IMR-90 (cell line): ENCODE measurements at regions not wholly inside any gene's neighbourhood (a gene's known extent, or its start where the extent isn't known, plus 50 kb on each side); places are given as distances from the start of the nearest gene placed in this dataset.

Source experiments
- CHD1 ChIP-seq: IDR thresholded peaks from 2 replicates; pipeline ENCODE4 v1.6.1; 2012; ENCODE audit warnings: low read depth, low read length, improper control_type of control experiment
- CTCF ChIP-seq: conservative IDR thresholded peaks from 2 replicates; pipeline ENCODE4 v1.5.1; 2012; ENCODE audit warnings: mild to moderate bottlenecking, low read depth, low read length, improper control_type of control experiment
- FOS ChIP-seq: fragments of 150-350 bp; IDR thresholded peaks from 2 replicates; pipeline ENCODE4 v1.6.1; 2016; ENCODE audit warnings: low read depth, low read length
- POLR2A ChIP-seq: IDR thresholded peaks from 2 replicates; pipeline ENCODE4 v1.6.1; 2012; ENCODE audit warnings: mild to moderate bottlenecking, low read depth, low read length

DNA sequence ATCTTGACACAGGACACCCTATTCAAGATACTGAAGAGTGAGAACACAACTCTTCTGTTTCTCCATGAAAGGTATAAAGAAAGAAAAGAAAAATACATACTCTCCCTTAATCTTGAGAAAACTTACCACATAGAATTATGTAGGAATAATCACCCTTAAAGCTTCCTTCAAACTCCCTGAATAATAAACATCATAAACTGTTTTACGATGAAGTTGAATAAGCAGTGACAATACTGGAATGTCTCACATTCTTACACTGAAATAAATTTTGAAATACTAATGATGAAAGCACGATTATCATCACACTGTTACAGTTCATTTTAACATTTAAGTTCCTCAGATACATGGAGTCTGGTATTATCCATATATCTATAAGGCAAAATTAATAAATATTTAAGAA, 306.2 kb downstream of the IPMK start:
- TF ChIP-seq FOS (no peak), CHD1 (no peak), CTCF (no peak), POLR2A (no peak)
